Astrocyte (in vitro differentiated cells and primary cell): ENCODE measurements at regions not wholly inside any gene's neighbourhood (a gene's known extent, or its start where the extent isn't known, plus 50 kb on each side); places are given as distances from the start of the nearest gene placed in this dataset.

Experiments used
- DNase-seq: peaks from one replicate; pipeline ENCODE4 v3.0.0-alpha.2; 2010; ENCODE audit warnings: low read depth
- FAIRE-seq: peaks from 2 replicates; lab custom pipeline; 2011; peaks lifted over from hg19 to GRCh38; lab: Jason Lieb, UNC
- H2AFZ ChIP-seq: 2 replicates; pipeline ENCODE4 v1.6.0; 2012; ENCODE audit warnings: low read depth, low read length, inconsistent platforms
- H3K27ac ChIP-seq: 2 replicates; pipeline ENCODE4 v1.5.1; 2011; ENCODE audit warnings: low read depth, low read length, inconsistent platforms
- H3K27me3 ChIP-seq: 2 replicates; pipeline ENCODE4 v1.6.0; 2011; ENCODE audit warnings: low read length, inconsistent platforms; ENCODE audit not compliant: insufficient read depth
- H3K36me3 ChIP-seq: 2 replicates; pipeline ENCODE4 v1.5.1; 2011; ENCODE audit warnings: low read length, inconsistent platforms; ENCODE audit not compliant: insufficient read depth
- H3K4me1 ChIP-seq: 2 replicates; pipeline ENCODE4 v1.5.1; 2011; ENCODE audit warnings: low read length, inconsistent platforms; ENCODE audit not compliant: insufficient read depth
- H3K4me2 ChIP-seq: 2 replicates; pipeline ENCODE4 v1.6.0; 2012; ENCODE audit warnings: low read length, inconsistent platforms
- H3K4me3 ChIP-seq: 2 replicates; pipeline ENCODE4 v1.5.1; 2011; ENCODE audit warnings: low read depth, mild to moderate bottlenecking, low read length, inconsistent platforms; ENCODE audit not compliant: insufficient read depth
- H3K79me2 ChIP-seq: 2 replicates; pipeline ENCODE4 v1.6.0; 2012; ENCODE audit warnings: mild to moderate bottlenecking, low read length, inconsistent platforms; ENCODE audit not compliant: insufficient read depth
- H3K9ac ChIP-seq: 2 replicates; pipeline ENCODE4 v1.6.0; 2012; ENCODE audit warnings: mild to moderate bottlenecking, low read length, inconsistent platforms
- H3K9me3 ChIP-seq: 2 replicates; pipeline ENCODE4 v1.5.1; 2012; ENCODE audit warnings: low read depth, mild to moderate bottlenecking, low read length, inconsistent platforms; ENCODE audit not compliant: insufficient read depth
- H4K20me1 ChIP-seq: 2 replicates; pipeline ENCODE4 v1.6.0; 2012; ENCODE audit warnings: low read length, inconsistent platforms; ENCODE audit not compliant: insufficient read depth
- H3K27ac Mint-ChIP-seq: one replicate; pipeline ENCODE4 v1.8.0; 2021; ENCODE audit warnings: mild to moderate bottlenecking, mixed read lengths; ENCODE audit not compliant: unreplicated experiment
- H3K27me3 Mint-ChIP-seq: one replicate; pipeline ENCODE4 v1.8.0; 2021; ENCODE audit warnings: low read depth, mixed read lengths; ENCODE audit not compliant: unreplicated experiment
- H3K36me3 Mint-ChIP-seq: one replicate; pipeline ENCODE4 v1.8.0; 2021; ENCODE audit warnings: low read depth, mixed read lengths; ENCODE audit not compliant: unreplicated experiment
- H3K4me1 Mint-ChIP-seq: one replicate; pipeline ENCODE4 v1.8.0; 2021; ENCODE audit warnings: low read depth, mixed read lengths; ENCODE audit not compliant: unreplicated experiment
- H3K4me3 Mint-ChIP-seq: one replicate; pipeline ENCODE4 v1.8.0; 2021; ENCODE audit warnings: mild to moderate bottlenecking, moderate library complexity, mixed read lengths; ENCODE audit not compliant: unreplicated experiment
- H3K9me3 Mint-ChIP-seq: one replicate; pipeline ENCODE4 v1.8.0; 2021; ENCODE audit warnings: mild to moderate bottlenecking, mixed read lengths; ENCODE audit not compliant: unreplicated experiment
- EZH2 ChIP-seq: IDR thresholded peaks from 2 replicates; pipeline ENCODE4 v1.6.1; 2012; ENCODE audit warnings: mild to moderate bottlenecking, low read length, inconsistent platforms; ENCODE audit not compliant: insufficient read depth
- TF ChIP-seq, protein P1 (sequence below): IDR thresholded peaks from 2 replicates; pipeline ENCODE4 v1.5.1; 2011; ENCODE audit warnings: low read depth, mild to moderate bottlenecking, inconsistent platforms, low read length, moderate library complexity; ENCODE audit not compliant: insufficient read depth

- H3K9me3 Mint-ChIP-seq, result no peaks in the 10 kb centered on the region
- Histone ChIP-seq H2AFZ (no peak overlapping the region), H3K27ac (no peak overlapping the region), H4K20me1 (no peaks in the 10 kb centered on the region), H3K4me3 (no peak overlapping the region), H3K36me3 (no peaks in the 10 kb centered on the region), H3K9me3 (no peaks in the 10 kb centered on the region), H3K4me2 (no peak overlapping the region), H3K79me2 (no peaks in the 10 kb centered on the region), H3K4me1 (no peaks in the 10 kb centered on the region), H3K27me3 (no peaks in the 10 kb centered on the region), H3K9ac (no peak overlapping the region)
- H3K4me1 Mint-ChIP-seq, result no peaks in the 10 kb centered on the region
- no peaks in the 10 kb centered on the region for H3K36me3 Mint-ChIP-seq
- H3K27ac Mint-ChIP-seq, result no peak overlapping the region
- DNase-seq (no peak), FAIRE-seq (no peak)
- H3K27me3 Mint-ChIP-seq, result peaks cover 3% of the 10 kb centered on the region
- TF ChIP-seq, protein P1, sequence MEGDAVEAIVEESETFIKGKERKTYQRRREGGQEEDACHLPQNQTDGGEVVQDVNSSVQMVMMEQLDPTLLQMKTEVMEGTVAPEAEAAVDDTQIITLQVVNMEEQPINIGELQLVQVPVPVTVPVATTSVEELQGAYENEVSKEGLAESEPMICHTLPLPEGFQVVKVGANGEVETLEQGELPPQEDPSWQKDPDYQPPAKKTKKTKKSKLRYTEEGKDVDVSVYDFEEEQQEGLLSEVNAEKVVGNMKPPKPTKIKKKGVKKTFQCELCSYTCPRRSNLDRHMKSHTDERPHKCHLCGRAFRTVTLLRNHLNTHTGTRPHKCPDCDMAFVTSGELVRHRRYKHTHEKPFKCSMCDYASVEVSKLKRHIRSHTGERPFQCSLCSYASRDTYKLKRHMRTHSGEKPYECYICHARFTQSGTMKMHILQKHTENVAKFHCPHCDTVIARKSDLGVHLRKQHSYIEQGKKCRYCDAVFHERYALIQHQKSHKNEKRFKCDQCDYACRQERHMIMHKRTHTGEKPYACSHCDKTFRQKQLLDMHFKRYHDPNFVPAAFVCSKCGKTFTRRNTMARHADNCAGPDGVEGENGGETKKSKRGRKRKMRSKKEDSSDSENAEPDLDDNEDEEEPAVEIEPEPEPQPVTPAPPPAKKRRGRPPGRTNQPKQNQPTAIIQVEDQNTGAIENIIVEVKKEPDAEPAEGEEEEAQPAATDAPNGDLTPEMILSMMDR, result no peak
- TF ChIP-seq EZH2, result no peak
- no peak overlapping the region for H3K4me3 Mint-ChIP-seq
Observed at GRCh38 chr3:189056646-189057335, 115.0 kb upstream of the TPRG1 start.

GRCh38 chr3:189057369-189057768, 114.4 kb upstream of the TPRG1 start:
- Histone ChIP-seq H3K4me3 (no peak overlapping the region), H3K9ac (no peak overlapping the region), H2AFZ (no peak overlapping the region), H3K4me1 (no peaks in the 10 kb centered on the region), H3K27ac (no peak overlapping the region), H3K27me3 (no peaks in the 10 kb centered on the region), H4K20me1 (no peaks in the 10 kb centered on the region), H3K36me3 (no peaks in the 10 kb centered on the region), H3K9me3 (no peaks in the 10 kb centered on the region), H3K79me2 (no peaks in the 10 kb centered on the region), H3K4me2 (no peak overlapping the region)
- TF ChIP-seq, protein P1, result no peak
- TF ChIP-seq EZH2, result no peak
- Mint-ChIP-seq H3K4me1 (no peaks in the 10 kb centered on the region), H3K36me3 (no peaks in the 10 kb centered on the region), H3K27me3 (peaks cover 3% of the 10 kb centered on the region), H3K4me3 (no peak overlapping the region), H3K9me3 (no peaks in the 10 kb centered on the region), H3K27ac (no peak overlapping the region)
- no peak for FAIRE-seq
- no peak for DNase-seq

GRCh38 chr3:189058071-189058470, 113.7 kb upstream of the TPRG1 start:
- TF ChIP-seq, protein P1, result no peak
- TF ChIP-seq EZH2, result no peak

More at GRCh38 chr3:189058071-189058470, 113.7 kb upstream of the TPRG1 start:
- no peak overlapping the region for H3K4me2 ChIP-seq
- no peak overlapping the region for H3K9ac ChIP-seq
- no peaks in the 10 kb centered on the region for H3K36me3 ChIP-seq
- no peaks in the 10 kb centered on the region for H3K9me3 ChIP-seq
- no peak overlapping the region for H2AFZ ChIP-seq
- Mint-ChIP-seq H3K27ac (no peak overlapping the region), H3K27me3 (peaks cover 3% of the 10 kb centered on the region), H3K4me1 (no peaks in the 10 kb centered on the region), H3K4me3 (no peak overlapping the region), H3K36me3 (no peaks in the 10 kb centered on the region), H3K9me3 (no peaks in the 10 kb centered on the region)
- no peak overlapping the region for H3K4me3 ChIP-seq
- no peaks in the 10 kb centered on the region for H3K4me1 ChIP-seq
- DNase-seq (no peak), FAIRE-seq (no peak)
- H3K27ac ChIP-seq, result no peak overlapping the region
- H3K79me2 ChIP-seq, result no peaks in the 10 kb centered on the region
- H4K20me1 ChIP-seq, result no peaks in the 10 kb centered on the region
- H3K27me3 ChIP-seq, result no peaks in the 10 kb centered on the region
